ENCODE measurements at regions not wholly inside any gene's neighbourhood (a gene's known extent, or its start where the extent isn't known, plus 50 kb on each side); places are given as distances from the start of the nearest gene placed in this dataset.

DNA sequence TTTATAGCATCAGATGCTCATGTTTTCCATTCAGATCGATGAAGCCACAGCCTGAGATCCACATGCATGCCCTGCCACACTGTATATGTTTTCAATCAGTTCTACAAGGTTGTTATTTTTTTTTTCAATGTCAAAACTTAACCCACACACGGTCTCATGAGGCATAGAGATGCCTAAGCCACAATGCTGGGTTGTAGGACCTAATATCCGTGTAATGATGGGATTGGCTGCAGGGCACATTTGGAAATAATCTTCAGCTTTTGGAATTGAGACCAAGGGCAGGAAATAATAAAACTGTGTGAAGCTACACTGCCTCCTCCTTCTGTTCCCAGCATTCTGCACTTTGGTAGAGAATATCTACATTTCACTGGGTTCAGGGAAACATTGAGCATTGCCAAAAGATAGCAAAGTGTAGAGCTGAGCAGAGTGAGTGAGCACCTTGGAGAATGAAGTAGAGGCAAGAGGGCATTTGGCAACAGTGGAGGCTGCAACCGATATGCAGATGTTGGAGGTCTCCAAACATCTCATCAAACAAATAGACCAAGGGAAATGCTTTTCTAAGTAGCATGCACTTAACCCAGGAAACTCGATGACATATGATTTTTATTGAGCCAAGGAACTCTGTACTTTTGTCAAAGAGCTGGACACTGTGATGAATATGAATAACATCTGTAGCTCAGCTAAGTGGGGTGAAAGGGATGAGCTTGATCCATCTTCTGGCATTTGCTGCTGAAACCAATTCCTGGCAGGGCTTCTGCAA, 176.7 kb downstream of the LYPLAL1 start:
- TF ChIP-seq POLR2A (IDR thresholded peaks at IDR 0.05), result no peak
- TF ChIP-seq, protein P1, sequence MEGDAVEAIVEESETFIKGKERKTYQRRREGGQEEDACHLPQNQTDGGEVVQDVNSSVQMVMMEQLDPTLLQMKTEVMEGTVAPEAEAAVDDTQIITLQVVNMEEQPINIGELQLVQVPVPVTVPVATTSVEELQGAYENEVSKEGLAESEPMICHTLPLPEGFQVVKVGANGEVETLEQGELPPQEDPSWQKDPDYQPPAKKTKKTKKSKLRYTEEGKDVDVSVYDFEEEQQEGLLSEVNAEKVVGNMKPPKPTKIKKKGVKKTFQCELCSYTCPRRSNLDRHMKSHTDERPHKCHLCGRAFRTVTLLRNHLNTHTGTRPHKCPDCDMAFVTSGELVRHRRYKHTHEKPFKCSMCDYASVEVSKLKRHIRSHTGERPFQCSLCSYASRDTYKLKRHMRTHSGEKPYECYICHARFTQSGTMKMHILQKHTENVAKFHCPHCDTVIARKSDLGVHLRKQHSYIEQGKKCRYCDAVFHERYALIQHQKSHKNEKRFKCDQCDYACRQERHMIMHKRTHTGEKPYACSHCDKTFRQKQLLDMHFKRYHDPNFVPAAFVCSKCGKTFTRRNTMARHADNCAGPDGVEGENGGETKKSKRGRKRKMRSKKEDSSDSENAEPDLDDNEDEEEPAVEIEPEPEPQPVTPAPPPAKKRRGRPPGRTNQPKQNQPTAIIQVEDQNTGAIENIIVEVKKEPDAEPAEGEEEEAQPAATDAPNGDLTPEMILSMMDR (IDR thresholded peaks at IDR 0.05), result no peak
